B cell (primary cell): ENCODE measurements at regions not wholly inside any gene's neighbourhood (a gene's known extent, or its start where the extent isn't known, plus 50 kb on each side); places are given as distances from the start of the nearest gene placed in this dataset.

Experiments
- CTCF ChIP-seq: fragments of 200-600 bp; IDR thresholded peaks from one replicate; pipeline ENCODE4 v1.8.0; 2022; ENCODE audit warnings: antibody characterized with exemption, mild to moderate bottlenecking
- EZH2 ChIP-seq: IDR thresholded peaks from 2 replicates; pipeline ENCODE4 v1.6.1; 2012; ENCODE audit warnings: borderline replicate concordance, low read depth, mild to moderate bottlenecking, moderate library complexity, low read length; ENCODE audit not compliant: insufficient read depth, poor library complexity, severe bottlenecking

DNA sequence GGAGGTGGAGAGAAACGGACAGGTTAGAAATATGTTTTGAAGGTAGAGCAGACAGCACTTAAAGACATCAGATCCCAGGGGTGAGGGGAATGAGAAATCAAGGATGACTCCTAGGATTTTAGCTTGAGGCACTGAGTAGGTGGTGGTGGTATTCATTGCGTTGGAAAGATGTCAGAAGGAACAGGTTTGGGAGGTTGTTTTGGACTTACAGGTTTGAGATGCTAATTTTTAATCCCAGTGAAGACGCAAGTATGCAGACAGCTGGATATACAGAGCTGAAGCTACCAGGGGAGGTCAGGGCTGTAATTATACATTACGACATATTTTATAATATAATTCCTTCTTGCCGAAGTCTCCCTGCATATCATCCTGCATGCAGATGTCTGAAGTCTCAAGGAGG, 433.3 kb downstream of the XYLT1 start:
- TF ChIP-seq CTCF (no peak), EZH2 (no peak)
